Dermis microvascular lymphatic vessel endothelial cell (primary cell): ENCODE measurements at regions not wholly inside any gene's neighbourhood (a gene's known extent, or its start where the extent isn't known, plus 50 kb on each side); places are given as distances from the start of the nearest gene placed in this dataset.

Source experiments
- DNase-seq, 2 donors: peaks; one replicate each; pipeline versions ENCODE4 v3.0.0 to v3.0.0-alpha.2; 2010; ENCODE audit warnings: low read depth in 2 of 2

DNA sequence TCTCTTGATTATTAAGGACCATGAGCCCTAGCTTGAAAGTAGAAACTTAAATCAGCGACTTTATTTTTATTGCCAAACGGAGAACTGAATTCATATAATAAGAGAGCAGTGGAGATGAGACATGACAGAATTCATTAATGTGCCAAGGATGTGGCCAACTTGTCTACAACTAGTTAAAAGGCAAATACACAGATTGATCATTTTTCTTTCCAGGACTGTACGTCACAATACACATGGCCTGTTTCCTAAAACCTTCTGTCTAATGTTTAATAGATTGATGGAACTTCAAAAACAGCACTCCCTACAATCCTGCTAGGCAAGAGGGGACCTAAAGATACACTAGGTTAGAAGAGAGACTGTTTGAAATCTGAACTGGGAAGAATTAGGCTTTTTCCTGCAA lies 647.8 kb downstream of the SATB2 start:
- no peak for DNase-seq

- no peak for DNase-seq
Measured at GRCh38 chr2:198807131-198807530, 650.6 kb downstream of the SATB2 start.

GRCh38 chr2:198795419-198795818 lies 662.3 kb downstream of the SATB2 start:
- no peak for DNase-seq

- no peak for DNase-seq
Measured at GRCh38 chr2:198791623-198792022, 666.1 kb downstream of the SATB2 start.

DNA sequence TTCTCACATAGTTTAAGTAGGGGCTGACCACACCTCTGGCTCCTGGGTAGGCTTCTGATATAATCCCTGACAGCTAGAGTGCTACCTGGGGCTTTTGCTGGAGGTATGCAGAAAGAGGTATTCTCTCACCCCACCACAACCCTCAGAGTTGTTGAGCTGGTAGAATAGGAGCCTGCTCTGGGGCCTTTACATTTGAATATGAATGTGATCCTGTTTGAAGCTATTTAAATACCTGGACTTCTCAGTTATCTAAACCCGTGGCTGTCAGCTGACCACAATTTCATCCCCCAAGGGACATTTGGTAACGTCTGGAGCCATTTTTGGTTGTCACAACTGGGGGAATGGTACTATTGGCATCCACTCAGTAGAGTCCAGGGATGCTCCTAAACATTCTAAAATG lies 669.1 kb downstream of the SATB2 start:
- no peak for DNase-seq

- no peak for DNase-seq
Measured at GRCh38 chr2:198782734-198783133, 675.0 kb downstream of the SATB2 start.

GRCh38 chr2:198776616-198777406 lies 680.9 kb downstream of the SATB2 start:
- no peak for DNase-seq

DNA sequence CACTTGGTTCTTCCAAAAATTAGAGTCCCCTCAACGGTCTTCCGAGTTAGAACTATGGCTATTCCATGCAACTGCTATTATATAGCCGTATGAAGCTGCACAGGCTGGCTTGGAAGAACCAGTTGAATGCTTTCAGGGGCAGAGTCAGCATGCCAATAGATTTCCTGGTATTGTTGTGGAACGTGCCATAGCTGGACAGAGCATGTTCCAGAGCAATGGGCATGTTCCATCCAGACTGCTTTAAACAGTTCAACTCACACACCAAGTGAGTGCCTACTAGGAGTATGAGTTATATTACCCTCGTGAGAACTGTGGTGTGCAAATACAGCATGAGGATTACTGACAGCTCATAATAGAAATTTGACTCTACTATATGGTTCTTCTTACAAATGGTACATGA lies 682.0 kb downstream of the SATB2 start:
- no peak for DNase-seq

GRCh38 chr2:198774576-198774975 lies 683.2 kb downstream of the SATB2 start:
- DNase-seq: no peak

DNA sequence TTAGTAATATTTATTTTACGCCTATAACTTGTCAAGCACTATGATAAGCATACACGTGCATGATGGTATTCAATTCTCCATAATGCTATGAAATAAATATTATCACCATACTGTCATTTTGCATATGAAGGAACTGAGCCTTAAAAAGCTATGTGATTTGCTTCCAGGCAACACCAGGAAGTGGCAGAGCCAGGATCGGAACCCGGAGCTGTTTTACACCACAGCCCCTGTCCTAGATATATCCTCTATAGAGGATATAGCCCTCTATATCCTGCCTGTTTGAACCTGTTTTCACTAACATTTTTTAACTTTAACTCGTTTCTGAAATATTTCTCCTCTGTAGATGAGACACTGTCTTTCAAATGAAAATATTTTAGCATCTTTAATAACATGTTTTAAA lies 690.0 kb downstream of the SATB2 start:
- DNase-seq: no peak

GRCh38 chr2:198763793-198764192 lies 693.9 kb downstream of the SATB2 start:
- DNase-seq: no peak

GRCh38 chr2:198762441-198762840 lies 695.3 kb downstream of the SATB2 start:
- DNase-seq: no peak

DNA sequence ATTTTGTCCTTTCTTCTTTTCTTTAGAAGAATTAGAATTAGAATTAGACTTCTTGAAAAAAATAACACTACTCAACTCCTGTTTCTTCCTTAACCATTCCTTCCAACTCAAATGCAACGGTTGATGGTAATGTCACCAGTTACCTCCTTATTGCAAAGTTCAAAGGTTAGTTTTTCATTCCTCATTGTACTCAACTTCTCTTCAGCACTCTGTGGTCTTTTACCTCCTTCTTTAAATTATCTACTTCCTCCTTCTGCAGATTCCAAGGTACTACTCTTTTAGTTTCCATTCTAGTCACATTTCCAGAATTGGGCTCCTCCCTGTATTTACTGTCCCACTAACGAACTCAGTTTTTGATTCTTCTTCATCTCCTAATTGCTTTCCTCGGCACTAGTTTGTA lies 700.7 kb downstream of the SATB2 start:
- no peak for DNase-seq

DNA sequence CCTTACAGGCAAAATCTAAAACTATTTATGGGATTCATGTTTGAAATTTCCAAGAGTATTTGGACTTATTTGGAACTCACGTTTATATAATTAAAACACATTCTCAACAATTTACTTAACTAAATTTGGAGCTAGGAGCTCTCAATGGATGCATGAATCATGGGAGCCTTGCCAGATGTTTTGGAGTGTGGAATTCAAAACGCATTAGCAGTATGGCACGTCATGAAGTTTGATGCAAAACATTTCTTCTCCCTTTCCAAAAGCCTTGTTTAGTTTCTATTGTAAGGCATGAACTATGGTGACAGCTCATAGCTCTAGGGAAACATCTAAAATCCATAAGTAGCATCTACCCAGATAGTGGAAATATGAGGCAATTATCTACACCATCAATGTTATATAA lies 701.6 kb downstream of the SATB2 start:
- no peak for DNase-seq

- no peak for DNase-seq
Measured at GRCh38 chr2:198753101-198753500, 704.6 kb downstream of the SATB2 start.

DNA sequence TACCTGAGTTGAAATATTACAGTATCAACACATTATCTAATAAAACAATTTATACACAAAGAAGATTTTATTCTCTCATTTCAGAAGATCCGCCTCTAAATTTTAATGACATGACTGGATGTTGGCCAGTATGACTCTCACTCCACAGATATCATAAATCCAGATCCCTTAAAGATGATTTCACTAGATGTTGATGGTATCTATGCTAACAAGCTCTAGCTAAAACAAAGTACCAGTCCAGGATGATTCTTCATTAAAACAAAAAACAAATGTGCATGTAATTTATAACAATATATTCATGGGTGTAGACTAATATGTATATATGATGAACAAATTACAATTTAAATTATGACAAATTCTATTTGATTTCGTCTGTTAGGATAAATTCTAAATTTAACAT lies 708.4 kb downstream of the SATB2 start:
- DNase-seq: no peak

- no peak for DNase-seq
Measured at GRCh38 chr2:198731842-198732399, 725.8 kb downstream of the SATB2 start.

DNA sequence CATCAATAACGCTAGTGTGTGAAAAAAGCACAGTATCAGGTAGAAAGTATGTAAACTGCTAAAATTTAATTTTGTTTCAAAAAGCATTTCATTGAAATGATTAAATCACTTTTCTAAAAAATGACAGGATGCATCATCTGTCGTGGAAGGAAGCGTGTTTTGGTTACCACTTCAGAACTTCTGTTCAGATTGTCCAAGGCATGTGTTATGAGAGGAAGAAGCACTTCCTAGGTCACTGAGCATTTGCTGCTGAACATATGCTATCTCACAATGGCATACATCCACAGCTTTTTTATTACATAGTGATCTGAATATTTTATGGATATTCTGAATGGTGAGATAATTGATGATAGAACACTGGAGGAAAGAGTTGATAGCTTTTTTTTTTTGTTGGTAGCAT lies 737.5 kb downstream of the SATB2 start:
- no peak for DNase-seq

GRCh38 chr2:198717451-198717850 lies 740.3 kb downstream of the SATB2 start:
- no peak for DNase-seq

GRCh38 chr2:198715302-198715835 lies 742.4 kb downstream of the SATB2 start:
- no peak for DNase-seq

GRCh38 chr2:198712485-198712884 lies 745.3 kb downstream of the SATB2 start:
- no peak for DNase-seq

- no peak for DNase-seq
Measured at GRCh38 chr2:198711484-198711883, 746.3 kb downstream of the SATB2 start.

GRCh38 chr2:198710562-198710961 lies 747.2 kb downstream of the SATB2 start:
- no peak for DNase-seq
